ENCODE measurements at regions not wholly inside any gene's neighbourhood (a gene's known extent, or its start where the extent isn't known, plus 50 kb on each side); places are given as distances from the start of the nearest gene placed in this dataset.
"Not testable (repeated sequence)": the region's sequence is repeated elsewhere in the genome, so short reads cannot be mapped to it uniquely, and the experiment has no call there.

- not testable (repeated sequence) for TF ChIP-seq POLR2AphosphoS5, POLR2A (IDR thresholded peaks at IDR 0.05)
Measured at GRCh38 chr16:22583195-22583594, 72.5 kb downstream of the NPIPB5 start.
